Liver (tissue), 8 donors: ENCODE measurements at regions not wholly inside any gene's neighbourhood (a gene's known extent, or its start where the extent isn't known, plus 50 kb on each side); places are given as distances from the start of the nearest gene placed in this dataset.

Experiments used
- DNase-seq: peaks from one replicate; pipeline ENCODE4 v3.0.0-alpha.2; 2017; ENCODE audit warnings: low spot score
- H3K27ac ChIP-seq, 2 donors: one replicate each; pipeline ENCODE4 v1.7.0; 2013; ENCODE audit warnings: inconsistent platforms in 2 of 2, low read length in 2 of 2, control low read depth in 1 of 2, low read depth in 1 of 2, mild to moderate bottlenecking in 1 of 2
- H3K27me3 ChIP-seq, 4 donors: one replicate each; pipeline versions ENCODE4 v1.6.1 to v1.7.0; 2013; ENCODE audit warnings: low read length in 3 of 4, inconsistent platforms in 1 of 4, mild to moderate bottlenecking in 1 of 4, moderate library complexity in 1 of 4; ENCODE audit not compliant: control insufficient read depth in 4 of 4, insufficient read depth in 4 of 4
- H3K36me3 ChIP-seq, 4 donors: one replicate each; pipeline versions ENCODE4 v1.6.1 to v1.7.0; 2013; ENCODE audit warnings: low read length in 3 of 4, mild to moderate bottlenecking in 3 of 4, low read depth in 1 of 4, moderate library complexity in 1 of 4; ENCODE audit not compliant: control insufficient read depth in 4 of 4, insufficient read depth in 3 of 4
- H3K4me1 ChIP-seq, 4 donors: one replicate each; pipeline versions ENCODE4 v1.6.1 to v1.7.0; 2013; ENCODE audit warnings: low read length in 3 of 4, mild to moderate bottlenecking in 3 of 4, moderate library complexity in 1 of 4; ENCODE audit not compliant: control insufficient read depth in 4 of 4, insufficient read depth in 4 of 4
- H3K4me3 ChIP-seq, 3 donors: one replicate each; pipeline versions ENCODE4 v1.6.1 to v1.7.0; 2013; ENCODE audit warnings: low read length in 3 of 3, control low read depth in 1 of 3, low read depth in 1 of 3, mild to moderate bottlenecking in 1 of 3
- H3K9ac ChIP-seq, 2 donors: one replicate each; pipeline ENCODE4 v1.7.0; 2013; ENCODE audit warnings: low read length in 2 of 2, mild to moderate bottlenecking in 2 of 2, moderate library complexity in 2 of 2, control low read depth in 1 of 2, low read depth in 1 of 2
- H3K9me3 ChIP-seq, 4 donors: one replicate each; pipeline versions ENCODE4 v1.6.1 to v1.7.0; 2013; ENCODE audit warnings: low read length in 3 of 4; ENCODE audit not compliant: control insufficient read depth in 4 of 4
- ATF3 ChIP-seq: IDR thresholded peaks from 2 replicates; pipeline ENCODE4 v1.6.1; 2016; ENCODE audit warnings: antibody characterized with exemption
- CTCF ChIP-seq: fragments of 150-350 bp; IDR thresholded peaks from 2 replicates; pipeline ENCODE4 v1.5.1; 2017; ENCODE audit warnings: improper control_type of control experiment, low read depth, low read length; ENCODE audit not compliant: missing input control
- EGR1 ChIP-seq, 2 donors: IDR thresholded peaks; 2 replicates each; pipeline ENCODE4 v1.6.1; 2016 to 2018; ENCODE audit warnings: antibody characterized with exemption in 2 of 2, low read depth in 2 of 2
- FOXA1 ChIP-seq: IDR thresholded peaks from 2 replicates; pipeline ENCODE4 v1.6.1; 2016; ENCODE audit warnings: antibody characterized with exemption
- FOXA2 ChIP-seq: IDR thresholded peaks from 2 replicates; pipeline ENCODE4 v1.6.1; 2016; ENCODE audit warnings: antibody characterized with exemption
- GABPA ChIP-seq, 2 donors: IDR thresholded peaks in 1 of 2; conservative IDR thresholded peaks in 1 of 2; 2 replicates each; pipeline ENCODE4 v1.6.1; 2016; ENCODE audit warnings: antibody characterized with exemption in 2 of 2, mild to moderate bottlenecking in 1 of 2, moderate library complexity in 1 of 2
- HNF4A ChIP-seq, 2 donors: conservative IDR thresholded peaks; 2 replicates each; pipeline ENCODE4 v1.6.1; 2016; ENCODE audit warnings: antibody characterized with exemption in 2 of 2, mild to moderate bottlenecking in 2 of 2
- HNF4G ChIP-seq: IDR thresholded peaks from 2 replicates; pipeline ENCODE4 v1.6.1; 2016; ENCODE audit warnings: antibody characterized with exemption
- JUND ChIP-seq, 2 donors: IDR thresholded peaks; 2 replicates each; pipeline ENCODE4 v1.6.1; 2016; ENCODE audit warnings: antibody characterized with exemption in 2 of 2
- MAX ChIP-seq: IDR thresholded peaks from 2 replicates; pipeline ENCODE4 v1.6.1; 2016; ENCODE audit warnings: antibody characterized with exemption
- NR2F2 ChIP-seq: IDR thresholded peaks from 2 replicates; pipeline ENCODE4 v1.6.1; 2016; ENCODE audit warnings: antibody characterized with exemption
- RAD21 ChIP-seq, 2 donors: IDR thresholded peaks; 2 replicates each; pipeline ENCODE4 v1.6.1; 2016; ENCODE audit warnings: antibody characterized with exemption in 2 of 2, mild to moderate bottlenecking in 2 of 2
- REST ChIP-seq: IDR thresholded peaks from 2 replicates; pipeline ENCODE4 v1.6.1; 2016; ENCODE audit warnings: antibody characterized with exemption, mild to moderate bottlenecking
- RXRA ChIP-seq, 2 donors: IDR thresholded peaks; 2 replicates each; pipeline ENCODE4 v1.6.1; 2017 to 2018; ENCODE audit warnings: antibody characterized with exemption in 2 of 2, mild to moderate bottlenecking in 1 of 2
- SP1 ChIP-seq: IDR thresholded peaks from 2 replicates; pipeline ENCODE4 v1.6.1; 2018; ENCODE audit warnings: antibody characterized with exemption, mild to moderate bottlenecking
- TAF1 ChIP-seq: conservative IDR thresholded peaks from 2 replicates; pipeline ENCODE4 v1.6.1; 2016; ENCODE audit warnings: antibody characterized with exemption, mild to moderate bottlenecking
- YY1 ChIP-seq: IDR thresholded peaks from 2 replicates; pipeline ENCODE4 v1.6.1; 2016; ENCODE audit warnings: antibody characterized with exemption, mild to moderate bottlenecking
- ZBTB33 ChIP-seq: IDR thresholded peaks from 2 replicates; pipeline ENCODE4 v1.6.1; 2016; ENCODE audit warnings: antibody characterized with exemption
- WGBS: extraction: QIAGEN DNeasy Blood & Tissue Kit; methylation state at CpG from one replicate; pipeline ENCODE4 v1.1.7; 2013; 5-methylcytosine and 5-hydroxymethylcytosine counted together
- donor health status: healthy.
- donor health status: healthy.
- donor health status: healthy.
- donor health status: healthy.
- donor health status: healthy.

- Histone ChIP-seq H3K9me3 (no peaks in the 10 kb centered on the region), H3K4me3 (no peak overlapping the region), H3K9ac (no peak overlapping the region), H3K4me1 (no peaks in the 10 kb centered on the region), H3K36me3 (no peaks in the 10 kb centered on the region), H3K27ac (no peak overlapping the region), H3K27me3 (peaks cover 0 to 5% (median 1%) of the 10 kb centered on the region in 4 donors)
- no peak for TF ChIP-seq RXRA (IDR thresholded peaks at IDR 0.05)
- TF ChIP-seq CTCF, result no peak
- no peak for TF ChIP-seq FOXA1
- no peak for TF ChIP-seq YY1
- no peak for TF ChIP-seq EGR1 (IDR thresholded peaks at IDR 0.05; ENCODE audit: low read depth in 2 of 2)
- no peak for TF ChIP-seq REST
- no peak for TF ChIP-seq NR2F2
- TF ChIP-seq HNF4A (conservative IDR thresholded peaks at IDR 0.05), result no peak
- no peak for TF ChIP-seq GABPA (IDR thresholded peaks at IDR 0.05 in 1 of 2, conservative IDR thresholded peaks at IDR 0.05 in 1 of 2)
- no peak for TF ChIP-seq FOXA2
- TF ChIP-seq TAF1, result no peak
- no peak for TF ChIP-seq ATF3
- TF ChIP-seq RAD21 (IDR thresholded peaks at IDR 0.05), result no peak
- TF ChIP-seq MAX, result no peak
- no peak for TF ChIP-seq JUND (IDR thresholded peaks at IDR 0.05)
- no peak for TF ChIP-seq SP1
- TF ChIP-seq ZBTB33, result no peak
- no peak for TF ChIP-seq HNF4G
- DNase-seq, result no peak
- 73% methylated on average over 5 of the region's 5 CpGs for WGBS
Observed at GRCh38 chr11:129637983-129638776, 177.5 kb upstream of the TMEM45B start.
